Dedifferentiated amniotic fluid mesenchymal stem cell (primary cell): ENCODE measurements at regions not wholly inside any gene's neighbourhood (a gene's known extent, or its start where the extent isn't known, plus 50 kb on each side); places are given as distances from the start of the nearest gene placed in this dataset.

Experiments
- DNase-seq: peaks from one replicate; pipeline ENCODE4 v3.0.0-alpha.2; 2016; ENCODE audit errors: extremely low spot score

DNA sequence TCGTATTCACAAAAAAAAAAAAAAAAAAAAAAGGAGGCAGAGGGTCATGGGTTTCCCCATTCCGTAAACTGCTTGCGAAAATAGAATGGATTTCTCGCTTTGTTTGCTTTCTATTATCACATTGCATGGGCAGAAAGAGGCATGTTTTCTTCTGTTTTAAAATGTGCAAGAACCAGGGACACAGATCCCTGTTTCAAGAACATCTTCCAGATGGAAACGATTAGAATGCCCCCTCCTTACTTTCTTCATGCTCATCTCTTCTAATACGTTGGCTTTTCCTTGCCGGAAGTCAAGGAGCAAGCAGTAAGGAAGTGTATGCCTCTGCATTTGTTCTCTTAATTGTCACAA lies 51.0 kb upstream of the ZNF516 start:
- DNase-seq, result no peak

DNA sequence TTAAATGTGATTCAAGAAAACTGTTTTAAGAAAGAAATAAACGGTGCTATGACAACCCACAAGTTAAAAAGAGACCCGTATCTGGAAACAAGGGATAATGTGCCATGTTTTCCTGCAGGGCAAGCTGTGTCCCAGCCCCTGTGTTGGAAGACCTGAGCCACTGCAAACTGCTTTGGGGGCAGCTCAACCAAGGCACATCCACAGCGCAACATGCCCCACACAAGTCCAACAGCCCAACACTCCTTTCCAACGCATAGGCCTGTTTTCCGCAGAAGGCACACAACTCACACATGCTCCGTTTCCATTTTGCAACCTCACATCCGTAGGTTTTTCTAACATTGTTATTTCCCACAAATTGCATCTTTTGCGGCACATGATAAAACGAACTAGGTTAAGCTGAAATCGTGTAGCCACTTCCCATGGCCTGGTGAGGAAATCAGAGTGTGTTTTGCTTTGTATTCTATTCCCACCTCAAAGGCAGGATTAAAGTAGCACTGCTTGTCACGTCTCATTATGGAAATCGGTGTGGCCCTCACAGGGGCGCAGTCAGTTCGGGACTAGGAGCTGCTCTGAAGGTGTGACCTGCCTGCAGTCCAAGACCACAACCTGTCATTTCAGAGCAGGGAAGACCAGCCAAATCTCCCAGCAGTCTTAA lies 50.5 kb upstream of the ZNF516 start:
- DNase-seq, result no peak

GRCh38 chr18:76544511-76545345 lies 49.7 kb upstream of the ZNF516 start:
- DNase-seq, result no peak
